Activated CD4-positive, alpha-beta T cell treated with anti-CD3 and anti-CD28 coated beads, Interleukin-10, Interleukin-2, amounts not matched to agents 100 ng/mL and 50 ng/mL, durations not matched to agents 16 hours and 8 hours (primary cell): ENCODE measurements at regions not wholly inside any gene's neighbourhood (a gene's known extent, or its start where the extent isn't known, plus 50 kb on each side); places are given as distances from the start of the nearest gene placed in this dataset.

Experiments
- DNase-seq: peaks from one replicate; pipeline ENCODE4 v3.0.0-alpha.2; 2020

GRCh38 chr13:34591129-34591528 lies 350.9 kb upstream of the NBEA start:
- no peak for DNase-seq

- no peak for DNase-seq
Observed at GRCh38 chr13:34591900-34592529, 350.1 kb upstream of the NBEA start.

GRCh38 chr13:34593658-34594057 lies 348.4 kb upstream of the NBEA start:
- no peak for DNase-seq

GRCh38 chr13:34594507-34594906 lies 347.6 kb upstream of the NBEA start:
- no peak for DNase-seq

GRCh38 chr13:34608331-34608730 lies 333.7 kb upstream of the NBEA start:
- DNase-seq = no peak

- no peak for DNase-seq
Observed at GRCh38 chr13:34611671-34612070, 330.4 kb upstream of the NBEA start.

- DNase-seq = no peak
Observed at GRCh38 chr13:34617473-34618083, 324.5 kb upstream of the NBEA start.

GRCh38 chr13:34618654-34619053 lies 323.4 kb upstream of the NBEA start:
- DNase-seq = no peak

GRCh38 chr13:34619326-34619725 lies 322.7 kb upstream of the NBEA start:
- DNase-seq = no peak

- DNase-seq = no peak
Observed at GRCh38 chr13:34620074-34620850, 321.8 kb upstream of the NBEA start.

GRCh38 chr13:34620862-34621261 lies 321.2 kb upstream of the NBEA start:
- DNase-seq = no peak

GRCh38 chr13:34623331-34623730 lies 318.7 kb upstream of the NBEA start:
- DNase-seq = no peak

GRCh38 chr13:34627509-34628208 lies 314.4 kb upstream of the NBEA start:
- no peak for DNase-seq

- no peak for DNase-seq
Observed at GRCh38 chr13:34628209-34628682, 313.8 kb upstream of the NBEA start.

GRCh38 chr13:34634448-34634847 lies 307.6 kb upstream of the NBEA start:
- DNase-seq = no peak

GRCh38 chr13:34637138-34637537 lies 304.9 kb upstream of the NBEA start:
- DNase-seq = no peak

- no peak for DNase-seq
Observed at GRCh38 chr13:34637636-34638035, 304.4 kb upstream of the NBEA start.

GRCh38 chr13:34638897-34639296 lies 303.2 kb upstream of the NBEA start:
- DNase-seq = no peak

- no peak for DNase-seq
Observed at GRCh38 chr13:34640179-34640992, 301.7 kb upstream of the NBEA start.

GRCh38 chr13:34640993-34641330 lies 301.1 kb upstream of the NBEA start:
- DNase-seq = no peak

- no peak for DNase-seq
Observed at GRCh38 chr13:34647379-34648150, 294.5 kb upstream of the NBEA start.

GRCh38 chr13:34654203-34654602 lies 287.9 kb upstream of the NBEA start:
- no peak for DNase-seq
